ENCODE measurements at regions not wholly inside any gene's neighbourhood (a gene's known extent, or its start where the extent isn't known, plus 50 kb on each side); places are given as distances from the start of the nearest gene placed in this dataset.
A peak's percentile ranks its signal among the peaks of the same experiment; 100 is the strongest.
"Not testable (repeated sequence)": the region's sequence is repeated elsewhere in the genome, so short reads cannot be mapped to it uniquely, and the experiment has no call there.

DNA sequence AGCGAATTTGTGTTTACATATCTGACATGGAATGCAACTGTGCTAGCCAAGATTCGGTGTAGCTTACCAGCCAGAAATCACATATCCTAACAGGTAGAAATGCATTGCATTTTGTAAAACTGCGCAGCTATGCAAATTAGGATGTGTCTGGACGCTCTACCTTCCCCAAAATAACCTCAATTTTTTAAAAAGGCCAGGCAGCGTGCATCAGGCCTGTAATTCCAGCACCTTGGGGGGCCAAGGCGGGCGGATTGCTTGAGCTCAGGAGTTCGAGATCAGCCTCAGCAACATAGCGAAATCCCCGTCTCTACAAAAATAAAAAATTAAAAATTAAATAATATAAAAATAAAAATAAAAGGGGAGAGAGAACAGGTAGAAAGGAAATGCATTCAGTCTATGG is 305.0 kb downstream of the TYW1 start:
- DNase-seq (ENCODE audit: low spot score): no peak

GRCh38 chr7:67302113-67303039 is 305.7 kb downstream of the TYW1 start:
- DNase-seq (ENCODE audit: low spot score): peak; percentile 100

GRCh38 chr7:67304846-67305245 is 308.2 kb downstream of the TYW1 start:
- DNase-seq (ENCODE audit: low spot score): not testable (repeated sequence)

DNA sequence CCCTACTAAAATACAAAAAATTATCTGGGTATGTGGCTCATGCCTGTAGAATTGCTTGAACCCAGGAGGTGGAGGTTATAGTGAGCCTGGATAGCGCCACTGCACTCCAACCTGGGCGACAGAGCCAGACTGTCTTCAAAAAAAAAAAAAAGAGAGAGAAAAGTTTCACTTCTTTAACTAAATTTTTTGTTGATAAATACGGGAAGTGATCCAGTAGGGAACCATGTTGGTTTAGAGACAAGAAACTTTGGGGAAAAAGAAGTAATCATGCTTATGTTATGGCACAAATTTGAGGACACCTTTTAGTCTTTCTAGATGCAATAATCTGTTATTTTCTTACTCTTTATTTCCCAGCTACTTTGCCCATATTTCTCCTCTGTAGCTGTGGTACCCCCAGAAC is 309.7 kb downstream of the TYW1 start:
- DNase-seq (ENCODE audit: low spot score): no peak

DNA sequence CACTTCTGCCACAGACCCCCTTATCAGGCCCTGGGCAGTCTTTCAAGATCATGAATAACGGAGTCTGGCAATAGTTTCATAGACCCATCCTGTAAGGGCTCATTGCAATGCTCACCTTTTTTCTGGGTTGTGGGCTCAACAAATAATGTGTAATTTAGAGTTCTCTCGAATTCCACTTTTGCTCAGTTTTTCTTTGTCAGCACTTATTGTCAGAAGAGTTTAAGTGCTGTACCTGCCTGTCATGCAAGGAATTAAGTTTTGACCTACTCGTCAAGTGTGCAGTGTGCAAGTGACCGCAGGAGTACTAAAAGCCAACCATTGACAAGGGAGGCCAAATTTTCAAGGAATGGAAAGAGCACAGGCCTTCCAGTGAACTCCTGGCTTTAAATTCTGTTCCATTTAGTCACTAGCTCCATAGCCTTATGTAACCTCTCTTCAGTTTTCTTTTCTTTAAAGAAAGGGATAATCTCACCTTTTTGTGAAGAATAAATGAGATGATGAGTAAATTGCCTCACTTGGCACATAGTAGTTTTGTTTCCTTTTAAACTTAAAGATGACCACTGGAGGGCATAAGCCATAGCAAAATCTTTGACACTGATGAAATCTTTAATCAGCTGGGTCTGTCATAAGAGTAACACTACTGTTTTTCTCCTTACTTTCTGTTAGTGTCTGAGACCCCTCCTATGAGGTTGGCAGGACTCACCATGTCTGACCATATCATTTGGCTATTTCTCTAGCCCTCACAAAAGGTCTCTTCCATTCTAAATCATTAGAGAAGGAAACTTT is 313.3 kb downstream of the TYW1 start:
- no peak for DNase-seq (ENCODE audit: low spot score)

GRCh38 chr7:67311901-67312300 is 315.3 kb downstream of the TYW1 start:
- DNase-seq (ENCODE audit: low spot score): no peak

DNA sequence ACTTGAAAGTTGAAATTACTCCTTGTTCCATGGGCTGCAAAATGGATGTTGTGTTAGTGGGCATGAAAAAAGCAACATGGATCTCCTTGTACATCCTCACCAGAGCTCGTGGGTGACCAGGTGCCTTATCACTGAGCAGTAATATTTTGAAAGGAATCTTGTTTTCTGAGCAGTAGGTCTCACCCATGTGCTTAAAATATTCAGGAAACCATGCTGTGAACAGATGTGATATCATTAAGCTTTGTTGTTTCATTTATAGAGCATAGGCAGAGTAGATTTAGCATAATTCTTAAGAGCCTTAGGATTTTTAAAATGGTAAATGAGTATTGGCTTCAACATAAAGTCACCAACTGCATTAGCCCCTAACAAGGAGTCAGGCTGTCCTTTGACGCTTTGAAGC is 316.6 kb downstream of the TYW1 start:
- no peak for DNase-seq (ENCODE audit: low spot score)

GRCh38 chr7:67316902-67317301 is 320.3 kb downstream of the TYW1 start:
- not testable (repeated sequence) for DNase-seq (ENCODE audit: low spot score)

DNA sequence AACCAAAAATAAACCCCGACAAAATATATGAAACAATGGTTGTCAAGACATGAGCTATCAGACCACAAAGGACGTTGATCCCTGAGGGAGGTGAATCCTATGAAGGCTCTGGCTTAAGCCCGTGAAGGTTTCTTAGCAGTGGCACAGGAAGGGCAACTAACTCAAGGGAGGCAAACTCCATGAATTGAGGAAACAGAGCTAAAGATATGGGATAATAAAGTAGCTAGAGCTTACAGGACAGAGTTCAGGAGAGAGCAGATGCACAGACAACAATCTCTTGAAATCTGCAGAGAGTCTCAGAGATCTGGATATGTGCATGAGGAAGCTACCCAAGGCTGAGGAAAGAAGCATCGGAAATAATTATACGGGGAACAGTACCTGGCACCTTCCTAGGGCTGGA is 331.6 kb downstream of the TYW1 start:
- DNase-seq (ENCODE audit: low spot score): not testable (repeated sequence)

DNA sequence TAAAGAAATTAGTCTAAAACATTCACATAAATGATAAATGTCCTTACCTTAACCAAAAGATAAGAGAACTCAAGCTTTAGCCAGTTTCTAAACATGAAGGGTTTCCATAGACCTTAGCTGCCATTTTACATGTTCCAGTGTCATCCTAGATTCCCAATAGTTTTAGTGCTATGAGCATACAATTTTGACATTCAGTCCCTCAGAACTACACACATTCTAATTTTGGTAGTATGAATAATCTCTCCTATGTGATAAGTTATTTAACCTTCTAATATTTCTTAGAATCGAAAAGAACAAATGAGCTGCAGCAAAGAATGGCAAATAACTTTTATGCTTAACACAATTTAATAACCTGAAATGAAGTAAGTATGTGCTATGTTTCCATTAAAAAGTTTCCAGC is 338.5 kb downstream of the TYW1 start:
- DNase-seq (ENCODE audit: low spot score): not testable (repeated sequence)

DNA sequence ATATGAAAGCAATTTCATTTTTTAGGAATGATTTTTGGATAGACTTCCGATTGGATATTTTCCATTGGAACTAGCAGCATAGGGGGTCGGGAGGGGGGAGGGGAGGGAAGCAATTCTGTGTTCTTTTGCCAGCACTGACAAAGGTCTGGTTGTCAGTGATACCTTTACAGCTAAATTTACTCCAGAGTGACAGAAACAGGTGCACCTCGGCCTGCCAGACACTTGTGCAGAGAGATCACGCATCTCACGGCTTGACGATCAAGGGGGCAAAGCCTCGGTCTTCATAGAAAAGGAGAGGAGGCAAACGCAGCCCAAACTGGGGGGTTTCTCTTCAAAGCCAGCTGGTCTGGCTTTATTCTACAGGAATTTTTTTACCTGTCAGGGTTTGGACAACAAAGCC is 339.0 kb downstream of the TYW1 start:
- DNase-seq (ENCODE audit: low spot score): not testable (repeated sequence)

DNA sequence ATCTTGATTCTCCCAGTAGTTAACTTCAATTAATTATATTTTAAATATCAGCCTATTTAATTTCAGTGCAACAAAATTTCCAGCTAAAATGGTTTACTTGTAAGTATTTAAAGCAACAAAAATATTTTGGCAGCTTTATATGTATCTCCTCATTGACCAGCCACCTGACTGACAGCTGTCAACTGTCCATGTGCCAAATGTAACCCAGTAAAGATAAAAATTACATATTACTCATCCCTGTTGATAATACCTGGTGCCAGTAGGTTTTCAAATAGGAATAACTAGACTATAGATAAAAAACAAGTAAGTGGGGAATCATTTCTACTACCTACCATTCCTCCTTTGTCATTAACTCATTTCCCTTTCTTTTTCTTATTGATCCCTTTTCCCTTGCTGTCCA is 341.9 kb downstream of the TYW1 start:
- not testable (repeated sequence) for DNase-seq (ENCODE audit: low spot score)

GRCh38 chr7:67341153-67341768 is 344.6 kb downstream of the TYW1 start:
- DNase-seq (ENCODE audit: low spot score): no peak

- DNase-seq (ENCODE audit: low spot score): no peak
Observed at GRCh38 chr7:67343114-67343513, 346.5 kb downstream of the TYW1 start.

DNA sequence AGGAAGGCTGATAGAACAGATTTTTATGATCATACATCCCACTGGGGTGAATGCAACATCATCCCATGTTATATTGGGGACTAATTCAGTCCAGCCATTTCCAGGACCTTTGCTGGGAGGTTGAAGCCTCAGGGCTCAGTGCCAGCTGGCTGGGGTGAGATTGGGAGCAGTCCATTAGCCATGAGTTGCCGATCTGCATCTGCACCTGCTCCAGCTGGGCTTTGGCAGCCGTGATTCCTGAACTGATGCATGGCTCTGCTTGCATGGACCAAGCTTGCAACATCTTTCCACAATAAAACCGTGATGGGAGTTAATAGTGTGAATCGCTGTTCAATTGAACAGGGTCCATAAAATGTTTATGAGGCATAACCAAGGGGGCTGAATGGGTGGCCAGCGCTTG is 346.9 kb downstream of the TYW1 start:
- DNase-seq (ENCODE audit: low spot score): no peak

DNA sequence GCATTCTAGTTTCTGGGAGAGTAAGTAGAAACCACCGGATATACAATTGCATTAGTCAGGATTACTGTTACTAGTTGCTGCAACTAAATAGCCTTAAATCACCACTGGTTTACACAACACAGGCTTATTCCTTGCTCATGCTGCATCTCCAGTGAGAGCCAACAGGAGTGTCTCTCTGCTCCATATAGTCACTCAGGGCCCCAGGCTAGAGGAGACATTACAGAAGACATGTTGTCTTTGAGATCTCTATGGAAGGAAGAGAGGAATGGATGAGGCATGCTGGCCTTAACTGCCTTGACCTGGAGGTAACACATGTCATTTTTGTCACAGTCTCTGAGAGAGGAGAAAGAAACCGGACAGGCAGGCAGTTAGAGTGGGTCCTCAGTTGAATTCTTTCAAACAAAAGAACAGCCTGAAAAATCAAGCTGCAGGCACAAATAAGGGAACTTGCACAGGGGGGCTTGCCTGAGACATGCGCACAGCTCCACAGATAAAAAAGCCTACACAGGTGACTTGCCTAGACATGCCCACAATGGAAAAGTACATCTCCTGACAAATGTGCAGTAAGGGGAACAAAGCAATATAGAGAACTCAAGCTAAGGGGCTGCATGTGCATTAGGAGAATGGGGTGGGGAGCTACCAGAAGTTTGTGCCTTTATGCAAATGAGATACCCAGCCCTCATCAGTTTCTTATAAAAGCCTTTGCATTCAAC is 348.0 kb downstream of the TYW1 start:
- no peak for DNase-seq (ENCODE audit: low spot score)

GRCh38 chr7:67346126-67346525 is 349.5 kb downstream of the TYW1 start:
- no peak for DNase-seq (ENCODE audit: low spot score)

DNA sequence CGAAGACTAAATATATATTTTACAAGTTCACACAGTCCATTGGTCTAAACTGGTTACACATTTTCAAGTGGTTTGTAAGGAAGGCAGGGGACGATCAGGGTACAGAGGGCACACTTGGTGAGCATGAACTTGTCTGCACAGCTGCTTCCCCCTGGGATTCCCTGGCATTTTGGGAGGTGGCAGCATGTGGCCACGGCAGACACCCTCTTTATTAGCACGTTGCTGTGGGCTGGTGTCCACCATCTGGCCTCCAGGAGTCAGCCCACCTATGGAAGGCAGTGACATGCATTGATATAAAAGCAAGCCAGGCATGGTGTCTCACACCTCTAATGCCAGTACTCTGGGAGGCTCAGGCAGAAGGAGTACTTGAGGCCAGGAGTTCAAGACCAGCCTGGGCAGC is 350.2 kb downstream of the TYW1 start:
- DNase-seq (ENCODE audit: low spot score): no peak

DNA sequence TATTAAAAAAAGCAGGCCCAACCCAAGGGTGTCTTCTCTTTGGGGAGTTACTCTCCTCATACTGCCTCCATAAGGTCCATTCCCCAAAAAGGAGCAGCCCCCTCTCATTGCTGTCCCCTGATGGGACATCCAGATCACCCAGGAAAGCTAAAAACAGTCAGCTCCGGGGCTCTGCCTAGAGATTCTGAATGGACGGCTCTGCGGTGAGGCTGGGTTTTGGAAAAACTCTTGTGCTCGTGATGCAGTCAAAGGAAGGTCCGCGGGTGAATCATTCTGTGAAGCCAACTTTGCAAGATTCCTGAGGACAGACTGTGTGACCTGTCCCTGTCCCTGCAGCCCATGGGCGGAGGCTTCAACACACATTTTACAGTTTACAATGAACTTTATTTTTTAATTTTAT is 351.5 kb downstream of the TYW1 start:
- no peak for DNase-seq (ENCODE audit: low spot score)

DNA sequence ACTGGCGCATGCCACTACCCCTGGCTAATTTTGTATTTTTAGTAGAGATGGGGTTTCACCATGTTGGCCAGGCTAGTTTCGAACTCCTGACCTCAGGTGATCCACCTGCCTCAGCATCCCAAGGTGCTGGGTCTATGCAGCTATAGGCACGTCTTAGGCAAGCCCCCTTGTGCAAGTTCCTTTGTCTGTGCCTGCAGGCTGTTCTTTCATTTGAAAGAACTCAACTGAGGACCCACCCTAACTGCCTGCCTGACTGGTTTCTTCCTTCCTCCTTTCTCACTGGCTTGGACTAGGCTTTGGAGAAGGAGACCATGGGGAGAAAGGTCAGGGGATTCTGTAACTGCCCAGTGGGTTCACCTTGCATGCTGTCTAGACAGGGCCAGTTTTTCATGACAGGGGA is 361.0 kb downstream of the TYW1 start:
- DNase-seq (ENCODE audit: low spot score): not testable (repeated sequence)

DNA sequence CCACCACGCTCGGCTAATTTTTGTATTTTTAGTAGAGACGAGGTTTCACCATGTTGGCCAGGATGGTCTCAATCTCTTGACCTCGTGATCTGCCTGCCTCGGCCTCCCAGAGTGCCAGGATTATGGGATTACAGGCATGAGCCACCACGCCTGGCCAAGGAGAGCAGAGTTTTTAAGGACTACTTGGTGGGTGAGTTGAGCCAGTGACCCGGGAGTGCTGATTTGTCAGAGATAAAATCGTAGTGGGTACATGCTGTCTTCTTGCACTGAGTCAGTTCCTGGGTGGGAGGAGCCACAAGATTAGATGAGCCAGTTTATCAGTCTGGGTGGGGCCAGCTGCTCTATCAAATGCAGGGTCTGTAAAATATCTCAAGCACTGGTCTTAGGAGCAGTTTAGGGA is 361.7 kb downstream of the TYW1 start:
- not testable (repeated sequence) for DNase-seq (ENCODE audit: low spot score)

DNA sequence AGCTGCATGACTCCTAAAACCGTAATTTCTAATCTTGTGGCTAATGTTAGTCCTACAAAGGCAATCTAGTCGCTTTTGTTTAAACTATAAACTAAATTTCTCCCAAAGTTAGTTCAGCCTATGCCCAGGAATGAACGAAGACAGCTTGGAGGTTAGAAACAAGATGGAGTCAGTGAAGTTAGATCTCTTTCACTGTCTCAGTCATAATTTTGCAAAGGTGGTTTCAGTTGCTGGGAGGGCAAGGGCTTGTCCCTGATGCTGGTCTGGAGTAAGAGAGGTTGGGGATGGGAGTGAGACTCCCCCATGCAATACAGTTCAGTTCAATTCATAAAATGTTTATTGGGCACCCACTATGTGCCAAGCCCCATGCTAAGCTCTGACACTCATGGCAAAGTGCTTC is 362.1 kb downstream of the TYW1 start:
- DNase-seq (ENCODE audit: low spot score): not testable (repeated sequence)
